ENCODE measurements at regions not wholly inside any gene's neighbourhood (a gene's known extent, or its start where the extent isn't known, plus 50 kb on each side); places are given as distances from the start of the nearest gene placed in this dataset.
"Not testable (repeated sequence)": the region's sequence is repeated elsewhere in the genome, so short reads cannot be mapped to it uniquely, and the experiment has no call there.

GRCh38 chr12:65656891-65657351 is 167.4 kb upstream of the HMGA2 start:
- DNase-seq: no peak

- DNase-seq: no peak
Measured at GRCh38 chr12:65657635-65658034, 166.6 kb upstream of the HMGA2 start.

GRCh38 chr12:65658360-65658759 is 165.9 kb upstream of the HMGA2 start:
- DNase-seq: no peak

- no peak for DNase-seq
Measured at GRCh38 chr12:65659681-65660080, 164.6 kb upstream of the HMGA2 start.

- DNase-seq: no peak
Measured at GRCh38 chr12:65660096-65660495, 164.2 kb upstream of the HMGA2 start.

- DNase-seq: no peak
Measured at GRCh38 chr12:65660836-65661235, 163.4 kb upstream of the HMGA2 start.

- no peak for DNase-seq
Measured at GRCh38 chr12:65662590-65662989, 161.7 kb upstream of the HMGA2 start.

GRCh38 chr12:65663097-65663496 is 161.2 kb upstream of the HMGA2 start:
- no peak for DNase-seq

- DNase-seq: no peak
Measured at GRCh38 chr12:65663648-65664047, 160.6 kb upstream of the HMGA2 start.

GRCh38 chr12:65664715-65665250 is 159.5 kb upstream of the HMGA2 start:
- no peak for DNase-seq

- no peak for DNase-seq
Measured at GRCh38 chr12:65665817-65666216, 158.5 kb upstream of the HMGA2 start.

- no peak for DNase-seq
Measured at GRCh38 chr12:65666876-65667275, 157.4 kb upstream of the HMGA2 start.

- DNase-seq: no peak
Measured at GRCh38 chr12:65667932-65668331, 156.4 kb upstream of the HMGA2 start.

- no peak for DNase-seq
Measured at GRCh38 chr12:65668981-65669695, 155.1 kb upstream of the HMGA2 start.

- DNase-seq: no peak
Measured at GRCh38 chr12:65670775-65671174, 153.5 kb upstream of the HMGA2 start.

- DNase-seq: no peak
Measured at GRCh38 chr12:65672441-65672840, 151.8 kb upstream of the HMGA2 start.

- DNase-seq: no peak
Measured at GRCh38 chr12:65673156-65673690, 151.1 kb upstream of the HMGA2 start.

GRCh38 chr12:65673732-65674131 is 150.6 kb upstream of the HMGA2 start:
- DNase-seq: no peak

GRCh38 chr12:65675141-65675621 is 149.1 kb upstream of the HMGA2 start:
- DNase-seq: no peak

- DNase-seq: not testable (repeated sequence)
Measured at GRCh38 chr12:65678172-65678571, 146.1 kb upstream of the HMGA2 start.

GRCh38 chr12:65681226-65681625 is 143.1 kb upstream of the HMGA2 start:
- DNase-seq: no peak

- DNase-seq: no peak
Measured at GRCh38 chr12:65682112-65682511, 142.2 kb upstream of the HMGA2 start.

GRCh38 chr12:65684906-65685305 is 139.4 kb upstream of the HMGA2 start:
- DNase-seq: no peak

GRCh38 chr12:65685514-65685913 is 138.8 kb upstream of the HMGA2 start:
- DNase-seq: no peak

GRCh38 chr12:65689508-65689907 is 134.8 kb upstream of the HMGA2 start:
- DNase-seq: no peak

All from NCI-H510A treated with DMSO at 0.1 percent for 48 hours (cell line).